ENCODE measurements at regions not wholly inside any gene's neighbourhood (a gene's known extent, or its start where the extent isn't known, plus 50 kb on each side); places are given as distances from the start of the nearest gene placed in this dataset.

DNA sequence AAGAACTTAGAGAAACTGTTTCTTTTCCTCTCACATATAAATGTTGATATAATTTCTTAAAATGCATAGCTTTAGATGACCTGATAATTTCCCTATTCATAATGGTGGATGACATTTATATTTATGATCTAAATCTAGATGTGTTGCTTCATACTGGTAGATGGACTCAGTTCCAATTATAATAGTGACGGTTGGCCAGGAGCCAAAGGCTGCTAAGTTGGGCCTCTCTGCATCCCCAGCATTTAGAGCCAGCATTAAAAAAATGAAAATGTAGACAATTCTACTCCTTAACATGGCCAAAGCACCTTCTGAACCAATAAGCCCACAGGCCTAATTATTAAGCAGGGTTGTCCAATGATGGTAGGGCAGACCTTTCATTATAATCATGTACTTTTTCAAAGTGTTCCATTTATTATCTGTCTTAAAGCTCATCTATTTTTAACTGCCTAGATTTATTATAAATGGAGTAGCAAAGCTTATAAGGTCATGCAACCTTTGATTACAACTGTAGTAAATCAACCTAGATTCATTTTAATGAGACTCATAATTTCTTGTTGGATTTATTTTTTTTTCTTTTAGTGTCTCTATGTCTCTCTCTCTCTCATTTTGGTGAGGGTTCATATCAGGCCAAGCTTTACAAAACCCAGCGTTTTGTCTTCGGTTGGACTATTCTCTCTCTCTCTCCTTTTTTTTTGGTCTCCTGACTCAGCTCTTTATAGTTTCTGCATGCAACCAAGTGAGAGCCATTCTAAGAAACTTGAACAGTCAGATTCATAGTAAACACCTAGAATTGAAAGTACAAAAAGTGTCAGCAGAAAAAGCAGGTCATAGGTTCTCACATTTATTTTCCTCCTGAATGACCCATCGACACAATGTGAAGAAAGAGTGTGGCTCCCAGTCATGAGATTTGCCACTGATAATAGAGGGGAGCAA is 2016.1 kb upstream of the PIK3C3 start:
- DNase-seq = no peak
- peaks cover 0 to 7% (median 0%) of the 10 kb centered on the region in 8 donors for H3K9me3 ChIP-seq
- no peaks in the 10 kb centered on the region for H3K4me1 ChIP-seq
- no peak overlapping the region for H3K4me3 ChIP-seq
- TF ChIP-seq CTCF (IDR thresholded peaks at IDR 0.05 in 8 of 11, conservative IDR thresholded peaks at IDR 0.05 in 3 of 11) (no peak), POLR2AphosphoS5 (IDR thresholded peaks at IDR 0.05) (no peak), POLR2A (IDR thresholded peaks at IDR 0.05) (no peak)
- H3K27me3 ChIP-seq (replicated peaks in 1 of 7) = no peaks in the 10 kb centered on the region
- H3K36me3 ChIP-seq = no peaks in the 10 kb centered on the region
- WGBS, 5 donors = 74 to 90% (median 82%) methylated on average over 4 of the region's 4 CpGs
- no peak overlapping the region for H3K27ac ChIP-seq
- intact Hi-C loops (cut with DNase I; ENCODE audit: low total_unique reads) = no loop called here

- intact Hi-C loops (cut with DNase I; ENCODE audit: low total_unique reads) = no loop called here
These were observed 2019.4 kb upstream of the PIK3C3 start for GRCh38 chr18:39935598-39935997.

GRCh38 chr18:39918847-39919246 is 2036.2 kb upstream of the PIK3C3 start:
- intact Hi-C loops (cut with DNase I; ENCODE audit: low total_unique reads) = no loop called here
- DNase-seq = no peak
- Histone ChIP-seq H3K4me1 (no peaks in the 10 kb centered on the region), H3K9me3 (no peaks in the 10 kb centered on the region), H3K4me3 (no peak overlapping the region), H3K27me3 (replicated peaks in 1 of 7) (no peaks in the 10 kb centered on the region), H3K27ac (no peak overlapping the region), H3K36me3 (no peaks in the 10 kb centered on the region)
- no peak for TF ChIP-seq CTCF (IDR thresholded peaks at IDR 0.05 in 8 of 11, conservative IDR thresholded peaks at IDR 0.05 in 3 of 11)
- TF ChIP-seq POLR2A (IDR thresholded peaks at IDR 0.05) = no peak
- no peak for TF ChIP-seq POLR2AphosphoS5 (IDR thresholded peaks at IDR 0.05)
- WGBS, 5 donors = 64 to 75% (median 71%) methylated on average over 2 of the region's 2 CpGs

More at GRCh38 chr18:39935598-39935997, 2019.4 kb upstream of the PIK3C3 start:
- Histone ChIP-seq H3K27ac (no peak overlapping the region), H3K4me1 (no peaks in the 10 kb centered on the region), H3K9me3 (peaks cover 0 to 12% (median 2%) of the 10 kb centered on the region in 8 donors), H3K4me3 (no peak overlapping the region), H3K27me3 (replicated peaks in 1 of 7) (no peaks in the 10 kb centered on the region), H3K36me3 (no peaks in the 10 kb centered on the region)
- 40 to 60% (median 55%) methylated on average over 2 of the region's 2 CpGs for WGBS, 5 donors
- no peak for TF ChIP-seq POLR2A (IDR thresholded peaks at IDR 0.05)
- TF ChIP-seq CTCF (IDR thresholded peaks at IDR 0.05 in 8 of 11, conservative IDR thresholded peaks at IDR 0.05 in 3 of 11) = no peak
- no peak for TF ChIP-seq POLR2AphosphoS5 (IDR thresholded peaks at IDR 0.05)
- no peak for DNase-seq

- Histone ChIP-seq H3K9me3 (peaks cover 0 to 30% (median 8%) of the 10 kb centered on the region in 8 donors), H3K4me3 (no peak overlapping the region), H3K4me1 (no peaks in the 10 kb centered on the region), H3K36me3 (no peaks in the 10 kb centered on the region), H3K27me3 (replicated peaks in 1 of 7) (no peaks in the 10 kb centered on the region), H3K27ac (no peak overlapping the region)
- DNase-seq = no peak
- TF ChIP-seq POLR2AphosphoS5 (IDR thresholded peaks at IDR 0.05) = no peak
- no peak for TF ChIP-seq CTCF (IDR thresholded peaks at IDR 0.05 in 8 of 11, conservative IDR thresholded peaks at IDR 0.05 in 3 of 11)
- TF ChIP-seq POLR2A (IDR thresholded peaks at IDR 0.05) = no peak
- 77 to 91% (median 83%) methylated on average over 4 of the region's 4 CpGs for whole genome bisulfite sequencing, 5 donors
- intact Hi-C loops (cut with DNase I; ENCODE audit: low total_unique reads) = no loop called here
These were observed 2041.2 kb upstream of the PIK3C3 start for GRCh38 chr18:39913672-39914366.
